ENCODE measurements at regions not wholly inside any gene's neighbourhood (a gene's known extent, or its start where the extent isn't known, plus 50 kb on each side); places are given as distances from the start of the nearest gene placed in this dataset.
A peak's percentile ranks its signal among the peaks of the same experiment; 100 is the strongest.

GRCh38 chr5:152838241-152838786, 433.2 kb upstream of the NMUR2 start:
- no peaks in the 10 kb centered on the region for H3K27me3 ChIP-seq (replicated peaks in 1 of 4; ENCODE audit: control insufficient read depth in 3 of 4, extremely low read depth in 1 of 4, insufficient read depth in 3 of 4, low read length in 3 of 4)
- ChIA-PET POLR2A (ENCODE audit: partially characterized antibody) (no interaction called here), CTCF (ENCODE audit: partially characterized antibody) (no interaction called here)
- 82% methylated on average over 7 of the region's 7 CpGs; no CpG with 5 or more reads in 1 of the 2 experiments for WGBS, 2 experiments (ENCODE audit: extremely low coverage in 1 of 2, insufficient coverage in 1 of 2, insufficient read length in 1 of 2, insufficient replicate concordance in 2 of 2, low coverage in 1 of 2, low lambda C conversion rate in 2 of 2, missing lambda C conversion rate in 1 of 2)
- TF ChIP-seq ZNF274 (IDR thresholded peaks at IDR 0.05; ENCODE audit: borderline replicate concordance, extremely low read depth, low read length) = no peak
- no peak for TF ChIP-seq MAX (IDR thresholded peaks at IDR 0.05)
- TF ChIP-seq CHD1 (IDR thresholded peaks at IDR 0.05; ENCODE audit: low read depth, low read length) = no peak
- no peak for TF ChIP-seq RBBP5 (IDR thresholded peaks at IDR 0.05; ENCODE audit: borderline replicate concordance, low read depth, low read length)
- TF ChIP-seq POLR2AphosphoS5 (IDR thresholded peaks at IDR 0.05; ENCODE audit: low read depth, low read length) = no peak
- TF ChIP-seq CBX5 (IDR thresholded peaks at IDR 0.05; ENCODE audit: low read depth, low read length) = no peak
- no peaks in the 10 kb centered on the region for H4K20me1 ChIP-seq (replicated peaks in 1 of 2; ENCODE audit: control insufficient read depth in 1 of 2, insufficient read depth in 2 of 2, low read length in 2 of 2)
- FAIRE-seq (no peak), DNase-seq (ENCODE audit: low read depth in 1 of 2, low spot score in 2 of 2) (no peak)
- H3K14ac ChIP-seq (ENCODE audit: insufficient read length) = no peak overlapping the region
- no peak overlapping the region for H3K4ac ChIP-seq (replicated peaks; ENCODE audit: insufficient read length, low read depth, low read length)
- no peak overlapping the region for H2BK15ac ChIP-seq (ENCODE audit: low read length)
- H2BK12ac ChIP-seq (ENCODE audit: low read depth, low read length) = no peak overlapping the region
- no peaks in the 10 kb centered on the region for H3K23me2 ChIP-seq (ENCODE audit: low read depth, low read length)
- no peak overlapping the region for H2BK20ac ChIP-seq (ENCODE audit: low read length)
- no peak overlapping the region for H3K23ac ChIP-seq (ENCODE audit: insufficient read length)
- H3K4me2 ChIP-seq (ENCODE audit: insufficient read depth in 1 of 2, low read depth in 2 of 2, low read length in 2 of 2) = no peak overlapping the region
- H3K4me3 ChIP-seq (ENCODE audit: extremely low read depth in 1 of 4, insufficient read depth in 2 of 4, low read depth in 3 of 4, low read length in 4 of 4) = no peak overlapping the region
- H2BK120ac ChIP-seq (replicated peaks; ENCODE audit: low read depth, low read length) = no peak overlapping the region
- no peaks in the 10 kb centered on the region for H3K36me3 ChIP-seq (ENCODE audit: control insufficient read depth in 2 of 4, insufficient read depth in 4 of 4, low read length in 3 of 4)
- H3K4me1 ChIP-seq (replicated peaks in 1 of 4; ENCODE audit: control insufficient read depth in 3 of 4, insufficient read depth in 4 of 4, low read length in 3 of 4) = no peaks in the 10 kb centered on the region
- H4K8ac ChIP-seq (ENCODE audit: extremely low read depth, insufficient read depth, low read length) = no peak overlapping the region
- no peaks in the 10 kb centered on the region for H3K79me2 ChIP-seq (ENCODE audit: control insufficient read depth in 1 of 2, insufficient read depth in 2 of 2, low read length in 2 of 2)
- no peak overlapping the region for H4K5ac ChIP-seq (ENCODE audit: insufficient read length, low read depth, low read length)
- peak overlapping the region; percentile 86; the same call in 1 of the 2 replicates for H2AFZ ChIP-seq (ENCODE audit: low read length)
- H3K56ac ChIP-seq (replicated peaks; ENCODE audit: insufficient read length, low read depth, low read length) = no peak overlapping the region
- no peak overlapping the region for H2AK5ac ChIP-seq (ENCODE audit: low read depth, low read length)
- no peak overlapping the region for H4K91ac ChIP-seq (replicated peaks; ENCODE audit: insufficient read length, low read length)
- H3K18ac ChIP-seq (ENCODE audit: extremely low read depth, low read length) = no peak overlapping the region
- no peaks in the 10 kb centered on the region for H3K79me1 ChIP-seq (ENCODE audit: low read depth, low read length)
- no peaks in the 10 kb centered on the region for H3K9me3 ChIP-seq (ENCODE audit: insufficient read depth in 2 of 2, low read depth in 1 of 2, low read length in 1 of 2)
- H3K27ac ChIP-seq (ENCODE audit: low read depth, low read length) = no peak overlapping the region
- no peak overlapping the region for H3K9ac ChIP-seq (replicated peaks in 1 of 4; ENCODE audit: extremely low read depth in 1 of 4, low read depth in 3 of 4, low read length in 3 of 4)
- H2BK5ac ChIP-seq (ENCODE audit: low read depth, low read length) = no peak overlapping the region
